ENCODE measurements at regions not wholly inside any gene's neighbourhood (a gene's known extent, or its start where the extent isn't known, plus 50 kb on each side); places are given as distances from the start of the nearest gene placed in this dataset.

GRCh38 chr13:97136418-97136817 is 85.7 kb upstream of the MBNL2 start:
- FAIRE-seq = no peak

GRCh38 chr13:97139691-97140090 is 82.4 kb upstream of the MBNL2 start:
- no peak for FAIRE-seq

- no peak for FAIRE-seq
Observed at GRCh38 chr13:97140131-97140530, 82.0 kb upstream of the MBNL2 start.

GRCh38 chr13:97140611-97141010 is 81.5 kb upstream of the MBNL2 start:
- FAIRE-seq = no peak

- FAIRE-seq = no peak
Observed at GRCh38 chr13:97141097-97141496, 81.0 kb upstream of the MBNL2 start.

GRCh38 chr13:97141564-97142005 is 80.5 kb upstream of the MBNL2 start:
- peak; percentile 90 for FAIRE-seq

GRCh38 chr13:97142452-97142851 is 79.7 kb upstream of the MBNL2 start:
- FAIRE-seq = no peak

- no peak for FAIRE-seq
Observed at GRCh38 chr13:97145057-97145456, 77.1 kb upstream of the MBNL2 start.

GRCh38 chr13:97148894-97149293 is 73.2 kb upstream of the MBNL2 start:
- FAIRE-seq = no peak

GRCh38 chr13:97160421-97160820 is 61.7 kb upstream of the MBNL2 start:
- no peak for FAIRE-seq

- no peak for FAIRE-seq
Observed at GRCh38 chr13:97161582-97162231, 60.4 kb upstream of the MBNL2 start.

- no peak for FAIRE-seq
Observed at GRCh38 chr13:97165502-97166425, 56.4 kb upstream of the MBNL2 start.

- FAIRE-seq = no peak
Observed at GRCh38 chr13:97171136-97171535, 51.0 kb upstream of the MBNL2 start.

Measured in colon (tissue), 2 donors.